Cardiac fibroblast (primary cell): ENCODE measurements at regions not wholly inside any gene's neighbourhood (a gene's known extent, or its start where the extent isn't known, plus 50 kb on each side); places are given as distances from the start of the nearest gene placed in this dataset.

ENCODE experiments used
- DNase-seq, 2 donors: peaks; one replicate each; pipeline versions ENCODE4 v3.0.0 to v3.0.0-alpha.2; 2010; ENCODE audit warnings: low read depth in 2 of 2
- H3K4me3 ChIP-seq, 2 donors: replicated peaks in 1 of 2; 1 replicate in 1 of 2; 2 replicates in 1 of 2; pipeline ENCODE4 v1.5.1; 2011; ENCODE audit warnings: low read depth in 2 of 2, low read length in 2 of 2, mild to moderate bottlenecking in 2 of 2, moderate library complexity in 1 of 2
- TF ChIP-seq, protein P1 (sequence below): IDR thresholded peaks from one replicate; pipeline ENCODE4 v1.5.1; 2011; ENCODE audit warnings: low read depth, mild to moderate bottlenecking, low read length, inconsistent platforms

GRCh38 chr3:87627316-87627715 lies 350.9 kb upstream of the POU1F1 start:
- TF ChIP-seq, protein P1, sequence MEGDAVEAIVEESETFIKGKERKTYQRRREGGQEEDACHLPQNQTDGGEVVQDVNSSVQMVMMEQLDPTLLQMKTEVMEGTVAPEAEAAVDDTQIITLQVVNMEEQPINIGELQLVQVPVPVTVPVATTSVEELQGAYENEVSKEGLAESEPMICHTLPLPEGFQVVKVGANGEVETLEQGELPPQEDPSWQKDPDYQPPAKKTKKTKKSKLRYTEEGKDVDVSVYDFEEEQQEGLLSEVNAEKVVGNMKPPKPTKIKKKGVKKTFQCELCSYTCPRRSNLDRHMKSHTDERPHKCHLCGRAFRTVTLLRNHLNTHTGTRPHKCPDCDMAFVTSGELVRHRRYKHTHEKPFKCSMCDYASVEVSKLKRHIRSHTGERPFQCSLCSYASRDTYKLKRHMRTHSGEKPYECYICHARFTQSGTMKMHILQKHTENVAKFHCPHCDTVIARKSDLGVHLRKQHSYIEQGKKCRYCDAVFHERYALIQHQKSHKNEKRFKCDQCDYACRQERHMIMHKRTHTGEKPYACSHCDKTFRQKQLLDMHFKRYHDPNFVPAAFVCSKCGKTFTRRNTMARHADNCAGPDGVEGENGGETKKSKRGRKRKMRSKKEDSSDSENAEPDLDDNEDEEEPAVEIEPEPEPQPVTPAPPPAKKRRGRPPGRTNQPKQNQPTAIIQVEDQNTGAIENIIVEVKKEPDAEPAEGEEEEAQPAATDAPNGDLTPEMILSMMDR = no peak
- no peak overlapping the region for H3K4me3 ChIP-seq
- no peak for DNase-seq

DNA sequence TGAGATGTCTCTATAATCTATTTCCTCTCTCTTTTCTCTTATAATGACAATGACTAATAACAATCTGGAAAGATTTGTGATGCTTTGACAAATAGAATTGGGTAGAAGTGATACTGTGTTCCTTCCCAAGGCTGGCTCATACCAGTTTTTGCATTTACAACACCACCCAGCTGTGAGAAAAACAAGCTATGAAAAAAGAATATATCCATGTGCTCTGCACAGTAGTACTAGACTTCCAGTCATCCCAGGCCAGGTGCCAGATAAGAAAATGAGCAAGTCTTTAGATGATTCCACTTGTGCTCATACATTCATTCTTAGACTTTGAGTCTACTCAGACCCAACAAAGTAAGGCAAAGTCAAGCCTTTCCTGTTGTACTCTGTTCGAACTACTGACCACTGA lies 350.2 kb upstream of the POU1F1 start:
- TF ChIP-seq, protein P1 = no peak
- DNase-seq = peak in 1 of 2 donors; percentile 68
- no peak overlapping the region for H3K4me3 ChIP-seq

- H3K4me3 ChIP-seq = no peak overlapping the region
- peak in 1 of 2 donors; percentile 61 for DNase-seq
- TF ChIP-seq, protein P1 = no peak
These were observed 349.5 kb upstream of the POU1F1 start for GRCh38 chr3:87625876-87626275.

GRCh38 chr3:87624860-87625259 lies 348.5 kb upstream of the POU1F1 start:
- DNase-seq = no peak
- H3K4me3 ChIP-seq = no peak overlapping the region
- TF ChIP-seq, protein P1 = no peak

DNA sequence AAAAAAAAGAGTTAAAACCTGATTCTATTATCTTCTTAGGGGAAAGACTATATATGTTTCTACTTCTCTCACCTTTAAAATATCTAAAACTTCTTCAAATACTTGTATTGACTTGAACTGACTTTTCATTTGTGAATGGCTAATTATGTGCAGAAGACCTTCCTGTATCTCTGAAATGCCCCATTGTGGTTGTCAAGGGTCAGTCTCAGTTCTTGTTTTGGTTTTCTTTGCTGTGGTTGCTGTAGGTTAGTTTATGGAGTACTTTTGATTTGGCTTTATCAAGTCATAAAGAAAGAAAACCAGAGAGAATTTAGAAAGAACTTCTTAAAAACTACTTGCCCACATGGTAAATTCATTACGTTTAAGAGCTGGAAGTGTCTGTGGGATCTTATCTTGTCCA lies 345.3 kb upstream of the POU1F1 start:
- H3K4me3 ChIP-seq = no peak overlapping the region
- TF ChIP-seq, protein P1 = no peak
- no peak for DNase-seq

GRCh38 chr3:87615506-87615905 lies 339.1 kb upstream of the POU1F1 start:
- H3K4me3 ChIP-seq = no peak overlapping the region
- TF ChIP-seq, protein P1 = no peak
- no peak for DNase-seq

DNA sequence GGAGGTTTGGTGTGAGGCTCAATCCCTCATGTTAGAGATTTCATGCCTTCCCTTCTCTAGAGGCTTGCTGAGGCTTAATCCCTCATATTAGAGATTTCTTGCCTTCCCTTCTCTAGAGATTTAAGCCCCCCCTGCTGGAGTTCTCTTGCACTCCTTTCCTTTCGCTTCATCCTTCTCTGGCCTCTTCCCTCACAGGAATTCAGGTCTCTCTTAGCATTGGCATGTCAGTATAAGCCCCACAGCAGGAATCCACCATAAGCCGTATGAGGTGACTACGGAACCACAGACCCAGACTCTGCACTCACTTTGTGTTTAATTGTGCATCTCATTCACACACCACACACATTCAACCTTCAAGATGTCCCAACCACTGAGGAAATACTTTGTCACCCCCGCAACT lies 338.6 kb upstream of the POU1F1 start:
- H3K4me3 ChIP-seq = no peak overlapping the region
- no peak for DNase-seq
- TF ChIP-seq, protein P1 = no peak
